KMS-11 (cell line): ENCODE measurements at regions not wholly inside any gene's neighbourhood (a gene's known extent, or its start where the extent isn't known, plus 50 kb on each side); places are given as distances from the start of the nearest gene placed in this dataset.

ENCODE experiments used
- H2AFZ ChIP-seq: fragments of 200-600 bp; sonication (generic); 2 replicates; pipeline ENCODE4 v1.6.1; 2016; ENCODE audit warnings: antibody characterized with exemption, mixed run types, low read depth
- H3K27ac ChIP-seq: fragments of 200-600 bp; sonication (generic); 2 replicates; pipeline ENCODE4 v1.6.1; 2016; ENCODE audit warnings: mild to moderate bottlenecking, mixed run types
- H3K27me3 ChIP-seq: fragments of 200-600 bp; sonication (generic); 2 replicates; pipeline ENCODE4 v1.6.1; 2017; ENCODE audit warnings: mild to moderate bottlenecking, low read depth, mixed run types, moderate library complexity; ENCODE audit not compliant: insufficient read depth
- H3K36me3 ChIP-seq: fragments of 200-600 bp; sonication (generic); 2 replicates; pipeline ENCODE4 v1.6.1; 2017; ENCODE audit warnings: mild to moderate bottlenecking, mixed run types; ENCODE audit not compliant: insufficient read depth
- H3K4me1 ChIP-seq: fragments of 200-600 bp; sonication (generic); 2 replicates; pipeline ENCODE4 v1.6.1; 2016; ENCODE audit warnings: mild to moderate bottlenecking, low read depth, mixed run types; ENCODE audit not compliant: poor library complexity, severe bottlenecking
- H3K4me2 ChIP-seq: fragments of 200-600 bp; sonication (generic); 2 replicates; pipeline ENCODE4 v1.7.0; 2016; ENCODE audit warnings: mild to moderate bottlenecking, mixed run types
- H3K4me3 ChIP-seq: fragments of 200-600 bp; sonication (generic); IDR thresholded peaks from 2 replicates; pipeline ENCODE4 v1.6.1; 2017; ENCODE audit warnings: low read depth, low read length, mixed read lengths; ENCODE audit not compliant: insufficient read depth
- H3K79me2 ChIP-seq: fragments of 200-600 bp; sonication (generic); 2 replicates; pipeline ENCODE4 v1.6.1; 2016; ENCODE audit warnings: low read depth, mixed run types; ENCODE audit not compliant: insufficient read depth
- H3K9ac ChIP-seq: fragments of 200-600 bp; sonication (generic); 2 replicates; pipeline ENCODE4 v1.6.1; 2016; ENCODE audit warnings: mild to moderate bottlenecking, mixed run types
- H4K20me1 ChIP-seq: fragments of 200-600 bp; sonication (generic); 2 replicates; pipeline ENCODE4 v1.6.1; 2016; ENCODE audit warnings: mild to moderate bottlenecking, mixed run types; ENCODE audit not compliant: insufficient read depth
- TF ChIP-seq, protein P1 (sequence below): fragments of 200-600 bp; sonication (generic); conservative IDR thresholded peaks from 2 replicates; pipeline ENCODE4 v1.6.1; 2017; ENCODE audit warnings: low read depth, mild to moderate bottlenecking, antibody characterized with exemption, low read length, moderate library complexity, mixed read lengths

- H4K20me1 ChIP-seq, result no peaks in the 10 kb centered on the region
- H3K27me3 ChIP-seq, result no peaks in the 10 kb centered on the region
- H2AFZ ChIP-seq, result no peak overlapping the region
- no peaks in the 10 kb centered on the region for H3K79me2 ChIP-seq
- H3K4me2 ChIP-seq, result no peak overlapping the region
- H3K36me3 ChIP-seq, result no peaks in the 10 kb centered on the region
- TF ChIP-seq, protein P1, sequence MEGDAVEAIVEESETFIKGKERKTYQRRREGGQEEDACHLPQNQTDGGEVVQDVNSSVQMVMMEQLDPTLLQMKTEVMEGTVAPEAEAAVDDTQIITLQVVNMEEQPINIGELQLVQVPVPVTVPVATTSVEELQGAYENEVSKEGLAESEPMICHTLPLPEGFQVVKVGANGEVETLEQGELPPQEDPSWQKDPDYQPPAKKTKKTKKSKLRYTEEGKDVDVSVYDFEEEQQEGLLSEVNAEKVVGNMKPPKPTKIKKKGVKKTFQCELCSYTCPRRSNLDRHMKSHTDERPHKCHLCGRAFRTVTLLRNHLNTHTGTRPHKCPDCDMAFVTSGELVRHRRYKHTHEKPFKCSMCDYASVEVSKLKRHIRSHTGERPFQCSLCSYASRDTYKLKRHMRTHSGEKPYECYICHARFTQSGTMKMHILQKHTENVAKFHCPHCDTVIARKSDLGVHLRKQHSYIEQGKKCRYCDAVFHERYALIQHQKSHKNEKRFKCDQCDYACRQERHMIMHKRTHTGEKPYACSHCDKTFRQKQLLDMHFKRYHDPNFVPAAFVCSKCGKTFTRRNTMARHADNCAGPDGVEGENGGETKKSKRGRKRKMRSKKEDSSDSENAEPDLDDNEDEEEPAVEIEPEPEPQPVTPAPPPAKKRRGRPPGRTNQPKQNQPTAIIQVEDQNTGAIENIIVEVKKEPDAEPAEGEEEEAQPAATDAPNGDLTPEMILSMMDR, result no peak
- H3K27ac ChIP-seq, result no peak overlapping the region
- no peak overlapping the region for H3K9ac ChIP-seq
- H3K4me3 ChIP-seq, result no peak overlapping the region
- H3K4me1 ChIP-seq, result no peaks in the 10 kb centered on the region
These were observed 101.2 kb upstream of the RGMA start for GRCh38 chr15:93190238-93190637.

- Histone ChIP-seq H3K79me2 (no peaks in the 10 kb centered on the region), H4K20me1 (no peaks in the 10 kb centered on the region), H2AFZ (no peak overlapping the region), H3K4me2 (no peak overlapping the region), H3K4me1 (no peaks in the 10 kb centered on the region), H3K4me3 (no peak overlapping the region), H3K27ac (no peak overlapping the region), H3K27me3 (no peaks in the 10 kb centered on the region), H3K36me3 (no peaks in the 10 kb centered on the region), H3K9ac (no peak overlapping the region)
- TF ChIP-seq, protein P1, result no peak
These were observed 100.5 kb upstream of the RGMA start for GRCh38 chr15:93189561-93189960.

DNA sequence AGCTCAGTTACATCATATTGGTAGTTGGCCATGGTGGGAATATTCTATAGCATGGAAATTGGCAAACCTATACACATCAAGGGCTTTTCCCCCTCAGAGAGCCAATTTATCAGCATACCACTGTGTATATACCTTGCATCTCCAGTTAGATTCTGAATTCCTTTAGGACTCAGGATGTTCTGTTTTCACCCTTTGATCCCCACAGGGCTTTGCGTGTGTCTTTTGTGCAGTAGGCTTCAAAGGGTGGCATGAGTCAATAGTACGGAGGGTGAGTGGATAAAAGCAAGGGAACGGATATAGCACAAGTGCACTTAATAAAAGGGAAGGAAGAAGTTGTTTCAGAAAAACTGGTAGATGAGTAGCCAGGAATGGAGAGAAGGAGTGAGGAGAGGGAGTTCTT, 99.2 kb upstream of the RGMA start:
- H2AFZ ChIP-seq, result no peak overlapping the region
- H3K4me3 ChIP-seq, result no peak overlapping the region
- H3K9ac ChIP-seq, result no peak overlapping the region
- no peak overlapping the region for H3K4me2 ChIP-seq
- no peaks in the 10 kb centered on the region for H4K20me1 ChIP-seq
- no peaks in the 10 kb centered on the region for H3K79me2 ChIP-seq
- H3K4me1 ChIP-seq, result no peaks in the 10 kb centered on the region
- H3K27me3 ChIP-seq, result no peaks in the 10 kb centered on the region
- TF ChIP-seq, protein P1, result no peak
- no peaks in the 10 kb centered on the region for H3K36me3 ChIP-seq
- H3K27ac ChIP-seq, result no peak overlapping the region

DNA sequence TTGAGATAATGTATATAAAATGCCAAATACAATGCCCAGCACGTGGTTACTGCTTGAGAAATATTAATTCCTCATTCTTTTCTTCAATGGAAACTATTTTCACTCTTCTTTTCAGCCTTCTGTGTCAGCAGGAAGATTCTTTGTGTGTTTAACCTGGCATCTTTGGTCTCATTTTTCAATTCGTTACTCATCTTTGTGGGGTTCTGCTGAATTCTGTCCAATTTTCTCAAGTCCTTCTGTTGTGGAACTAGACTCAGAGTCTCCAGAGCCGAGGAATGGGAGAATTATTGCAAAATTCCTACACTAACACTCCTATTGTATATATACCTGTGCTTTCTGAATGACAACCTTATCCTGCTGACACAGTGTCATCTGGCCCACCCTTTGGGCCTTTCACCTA, 96.8 kb upstream of the RGMA start:
- Histone ChIP-seq H3K4me3 (no peak overlapping the region), H3K9ac (no peak overlapping the region), H3K79me2 (no peaks in the 10 kb centered on the region), H3K4me1 (no peaks in the 10 kb centered on the region), H3K27me3 (no peaks in the 10 kb centered on the region), H2AFZ (no peak overlapping the region), H3K27ac (no peak overlapping the region), H3K4me2 (no peak overlapping the region), H3K36me3 (no peaks in the 10 kb centered on the region), H4K20me1 (no peaks in the 10 kb centered on the region)
- TF ChIP-seq, protein P1, result no peak
